Glutamatergic neuron (in vitro differentiated cells): ENCODE measurements at regions not wholly inside any gene's neighbourhood (a gene's known extent, or its start where the extent isn't known, plus 50 kb on each side); places are given as distances from the start of the nearest gene placed in this dataset.

ENCODE experiments used
- DNase-seq: peaks from one replicate; pipeline ENCODE4 v3.0.0; 2022
- H3K27ac Mint-ChIP-seq: one replicate; pipeline ENCODE4 v1.8.0; 2020; ENCODE audit warnings: mild to moderate bottlenecking, mixed read lengths, inconsistent platforms; ENCODE audit not compliant: unreplicated experiment
- H3K27me3 Mint-ChIP-seq: one replicate; pipeline ENCODE4 v1.8.0; 2020; ENCODE audit warnings: mild to moderate bottlenecking, moderate library complexity, mixed read lengths, inconsistent platforms; ENCODE audit not compliant: unreplicated experiment
- H3K36me3 Mint-ChIP-seq: one replicate; pipeline ENCODE4 v1.8.0; 2020; ENCODE audit warnings: mild to moderate bottlenecking, mixed read lengths, inconsistent platforms; ENCODE audit not compliant: unreplicated experiment
- H3K4me1 Mint-ChIP-seq: one replicate; pipeline ENCODE4 v1.8.0; 2020; ENCODE audit warnings: mild to moderate bottlenecking, low read depth, mixed read lengths, inconsistent platforms; ENCODE audit not compliant: unreplicated experiment
- H3K4me3 Mint-ChIP-seq: one replicate; pipeline ENCODE4 v1.8.0; 2020; ENCODE audit warnings: mild to moderate bottlenecking, mixed read lengths, inconsistent platforms; ENCODE audit not compliant: unreplicated experiment
- H3K9me3 Mint-ChIP-seq: one replicate; pipeline ENCODE4 v1.8.0; 2020; ENCODE audit warnings: mild to moderate bottlenecking, moderate library complexity, mixed read lengths, inconsistent platforms; ENCODE audit not compliant: unreplicated experiment
- TF ChIP-seq, protein P1 (sequence below): fragments of 200-600 bp; sonication (generic); IDR thresholded peaks from one replicate; pipeline ENCODE4 v1.5.0; 2021; ENCODE audit not compliant: partially characterized antibody, unreplicated experiment

DNA sequence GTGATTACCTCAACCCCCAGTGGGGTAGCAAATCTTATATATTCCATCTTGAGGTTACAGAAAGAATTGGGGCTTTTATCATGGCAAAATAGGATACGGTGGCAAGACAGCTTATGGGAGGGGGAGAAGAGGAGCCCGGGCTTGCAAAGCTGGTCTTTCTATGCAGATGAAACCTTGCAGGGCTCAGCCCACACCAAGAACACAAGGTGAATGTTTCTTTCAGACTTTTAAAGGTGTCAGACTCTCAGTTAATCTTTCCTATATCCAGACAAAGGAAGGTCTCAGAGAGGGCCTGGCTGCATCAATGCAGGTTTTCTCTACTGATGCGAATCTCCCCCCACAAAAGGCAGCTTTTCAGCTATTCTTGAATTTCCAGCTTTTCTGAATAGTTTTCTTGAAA lies 59.9 kb upstream of the WDR17 start:
- Mint-ChIP-seq H3K9me3 (no peaks in the 10 kb centered on the region), H3K4me3 (no peak overlapping the region), H3K27me3 (peaks cover 1% of the 10 kb centered on the region), H3K36me3 (no peaks in the 10 kb centered on the region), H3K27ac (no peak overlapping the region), H3K4me1 (no peaks in the 10 kb centered on the region)
- TF ChIP-seq, protein P1, sequence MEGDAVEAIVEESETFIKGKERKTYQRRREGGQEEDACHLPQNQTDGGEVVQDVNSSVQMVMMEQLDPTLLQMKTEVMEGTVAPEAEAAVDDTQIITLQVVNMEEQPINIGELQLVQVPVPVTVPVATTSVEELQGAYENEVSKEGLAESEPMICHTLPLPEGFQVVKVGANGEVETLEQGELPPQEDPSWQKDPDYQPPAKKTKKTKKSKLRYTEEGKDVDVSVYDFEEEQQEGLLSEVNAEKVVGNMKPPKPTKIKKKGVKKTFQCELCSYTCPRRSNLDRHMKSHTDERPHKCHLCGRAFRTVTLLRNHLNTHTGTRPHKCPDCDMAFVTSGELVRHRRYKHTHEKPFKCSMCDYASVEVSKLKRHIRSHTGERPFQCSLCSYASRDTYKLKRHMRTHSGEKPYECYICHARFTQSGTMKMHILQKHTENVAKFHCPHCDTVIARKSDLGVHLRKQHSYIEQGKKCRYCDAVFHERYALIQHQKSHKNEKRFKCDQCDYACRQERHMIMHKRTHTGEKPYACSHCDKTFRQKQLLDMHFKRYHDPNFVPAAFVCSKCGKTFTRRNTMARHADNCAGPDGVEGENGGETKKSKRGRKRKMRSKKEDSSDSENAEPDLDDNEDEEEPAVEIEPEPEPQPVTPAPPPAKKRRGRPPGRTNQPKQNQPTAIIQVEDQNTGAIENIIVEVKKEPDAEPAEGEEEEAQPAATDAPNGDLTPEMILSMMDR, result no peak
- no peak for DNase-seq

DNA sequence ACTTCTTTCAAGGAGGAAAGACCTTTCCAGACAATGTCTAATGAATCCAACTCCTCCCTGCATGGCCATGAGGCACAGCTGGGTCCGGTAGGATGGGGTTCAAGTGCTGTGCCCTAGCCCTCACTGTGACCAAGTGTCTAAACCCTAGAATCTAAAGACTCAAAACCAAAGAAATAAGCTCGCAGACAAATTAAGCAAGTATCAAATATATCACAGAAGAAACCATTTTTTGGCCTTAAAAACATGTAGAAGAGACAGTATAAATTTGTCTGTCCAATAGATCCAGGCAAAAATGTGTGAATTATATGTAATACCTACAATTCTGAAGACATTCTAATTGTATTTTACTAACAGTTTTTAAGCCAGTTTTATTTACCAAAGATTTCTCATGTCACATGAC lies 56.4 kb upstream of the WDR17 start:
- no peak overlapping the region for H3K27ac Mint-ChIP-seq
- TF ChIP-seq, protein P1, result no peak
- H3K4me1 Mint-ChIP-seq, result no peaks in the 10 kb centered on the region
- H3K9me3 Mint-ChIP-seq, result no peaks in the 10 kb centered on the region
- H3K4me3 Mint-ChIP-seq, result no peak overlapping the region
- no peak for DNase-seq
- H3K27me3 Mint-ChIP-seq, result no peaks in the 10 kb centered on the region
- H3K36me3 Mint-ChIP-seq, result no peaks in the 10 kb centered on the region

DNA sequence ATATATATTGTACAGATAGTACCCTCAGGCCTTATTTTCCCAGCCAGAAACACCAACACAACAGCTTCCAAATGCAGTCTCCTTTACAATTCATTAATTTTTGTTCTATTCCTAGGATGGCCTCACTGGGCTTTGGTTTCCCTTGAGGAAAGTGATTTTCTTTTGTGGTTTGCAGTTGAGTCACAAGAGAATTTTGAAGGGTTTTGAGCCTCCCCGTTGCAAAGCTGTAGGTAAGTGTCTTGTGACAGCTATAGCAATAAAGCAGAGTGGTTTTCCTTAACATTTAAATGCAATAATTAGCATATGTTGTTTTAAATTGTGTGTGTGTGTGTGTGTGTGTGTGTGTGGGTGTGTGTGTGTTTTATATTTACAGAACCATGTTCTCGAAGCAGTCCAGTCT lies 54.1 kb upstream of the WDR17 start:
- no peaks in the 10 kb centered on the region for H3K36me3 Mint-ChIP-seq
- no peaks in the 10 kb centered on the region for H3K9me3 Mint-ChIP-seq
- no peaks in the 10 kb centered on the region for H3K4me1 Mint-ChIP-seq
- H3K4me3 Mint-ChIP-seq, result no peak overlapping the region
- no peak overlapping the region for H3K27ac Mint-ChIP-seq
- H3K27me3 Mint-ChIP-seq, result no peaks in the 10 kb centered on the region
- TF ChIP-seq, protein P1, result no peak
- DNase-seq, result no peak

DNA sequence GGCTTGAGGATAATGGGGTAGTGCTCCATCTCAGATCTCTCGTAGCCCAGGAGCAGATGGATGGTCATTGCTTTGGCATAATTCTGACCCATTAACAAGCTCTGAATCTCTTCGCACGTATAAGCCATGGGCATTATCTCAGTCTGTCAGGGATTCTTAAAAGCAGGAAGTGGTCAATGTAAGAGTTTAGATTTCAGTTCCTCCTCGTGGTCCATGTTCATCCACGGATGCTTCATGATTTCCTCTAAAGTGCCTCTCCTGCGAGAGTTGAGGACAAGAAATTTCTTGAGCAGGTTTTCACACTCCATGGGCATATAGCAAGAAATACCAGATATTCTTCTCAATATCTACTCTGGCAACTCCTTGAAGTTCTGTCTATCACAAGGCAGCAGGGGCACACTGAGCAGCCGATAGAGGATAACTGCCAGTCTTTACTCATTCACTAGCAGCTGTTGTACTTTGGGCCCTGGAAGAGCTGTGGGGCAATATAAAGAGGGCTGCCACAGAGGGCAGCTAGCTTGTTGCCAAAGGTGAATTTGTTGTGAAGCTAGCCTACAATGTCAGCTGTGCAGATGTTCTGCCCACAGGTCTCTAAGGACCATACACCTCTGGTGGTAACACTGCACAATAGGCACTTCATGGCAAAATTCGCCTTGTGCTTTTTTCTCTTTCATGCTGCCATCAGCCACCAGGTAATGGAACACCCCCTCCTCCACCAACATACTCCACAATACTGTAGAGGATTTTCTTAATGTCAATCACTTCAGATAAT lies 52.0 kb upstream of the WDR17 start:
- no peaks in the 10 kb centered on the region for H3K4me1 Mint-ChIP-seq
- TF ChIP-seq, protein P1, result no peak
- no peak overlapping the region for H3K27ac Mint-ChIP-seq
- no peaks in the 10 kb centered on the region for H3K27me3 Mint-ChIP-seq
- no peak overlapping the region for H3K4me3 Mint-ChIP-seq
- no peaks in the 10 kb centered on the region for H3K9me3 Mint-ChIP-seq
- DNase-seq, result no peak
- no peaks in the 10 kb centered on the region for H3K36me3 Mint-ChIP-seq

DNA sequence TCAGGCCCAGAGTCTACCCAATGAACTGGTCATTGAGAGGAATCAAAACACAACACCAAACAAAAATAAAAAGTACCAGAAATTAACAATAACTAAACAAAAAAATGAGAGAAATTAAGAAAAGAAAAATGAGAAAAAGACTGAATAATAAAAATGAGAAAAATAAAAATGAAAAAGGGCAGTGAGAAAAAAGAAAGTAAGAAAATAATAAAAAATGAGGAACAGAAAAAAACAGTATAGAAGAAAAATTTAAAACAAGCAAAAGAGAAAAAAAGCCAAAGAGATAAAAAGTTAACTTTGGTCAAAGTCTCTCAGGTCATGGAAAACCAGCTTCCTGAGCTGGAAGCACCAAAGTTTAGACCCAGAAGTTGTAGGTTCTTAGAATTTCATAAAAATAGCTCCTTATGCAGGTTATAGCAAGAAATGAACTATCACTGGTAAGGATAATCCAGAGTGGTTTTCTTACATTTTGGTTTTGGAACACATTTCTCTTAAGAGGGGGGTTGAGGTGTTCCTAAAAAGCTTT lies 51.0 kb upstream of the WDR17 start:
- Mint-ChIP-seq H3K27ac (no peak overlapping the region), H3K36me3 (no peaks in the 10 kb centered on the region)

More for the DNA sequence above, 51.0 kb upstream of the WDR17 start:
- no peaks in the 10 kb centered on the region for H3K9me3 Mint-ChIP-seq
- DNase-seq, result no peak
- no peaks in the 10 kb centered on the region for H3K4me1 Mint-ChIP-seq
- H3K4me3 Mint-ChIP-seq, result no peak overlapping the region
- H3K27me3 Mint-ChIP-seq, result no peaks in the 10 kb centered on the region
- TF ChIP-seq, protein P1, result no peak
